ENCODE measurements at regions not wholly inside any gene's neighbourhood (a gene's known extent, or its start where the extent isn't known, plus 50 kb on each side); places are given as distances from the start of the nearest gene placed in this dataset.
"Not testable (repeated sequence)": the region's sequence is repeated elsewhere in the genome, so short reads cannot be mapped to it uniquely, and the experiment has no call there.

DNA sequence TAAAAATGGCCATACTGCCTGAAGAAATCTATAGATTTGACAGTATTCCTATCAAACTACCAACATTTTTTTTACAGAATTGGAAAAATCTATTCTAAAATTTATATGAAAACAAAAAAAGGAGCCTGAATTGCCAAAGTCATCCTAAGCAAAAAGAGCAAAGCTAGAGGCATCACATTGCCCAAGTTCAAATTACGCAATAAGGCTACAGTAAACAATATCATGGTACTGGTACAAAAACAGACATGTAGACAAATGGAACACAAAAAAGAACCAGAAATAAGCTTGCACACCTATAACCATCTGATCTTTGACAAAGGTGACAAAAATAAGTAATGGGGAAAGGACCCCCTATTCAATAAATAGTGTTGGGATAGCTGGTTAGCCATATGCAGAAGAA, 50.2 kb upstream of the THSD7B start:
- DNase-seq (ENCODE audit: low read depth) = no peak

DNA sequence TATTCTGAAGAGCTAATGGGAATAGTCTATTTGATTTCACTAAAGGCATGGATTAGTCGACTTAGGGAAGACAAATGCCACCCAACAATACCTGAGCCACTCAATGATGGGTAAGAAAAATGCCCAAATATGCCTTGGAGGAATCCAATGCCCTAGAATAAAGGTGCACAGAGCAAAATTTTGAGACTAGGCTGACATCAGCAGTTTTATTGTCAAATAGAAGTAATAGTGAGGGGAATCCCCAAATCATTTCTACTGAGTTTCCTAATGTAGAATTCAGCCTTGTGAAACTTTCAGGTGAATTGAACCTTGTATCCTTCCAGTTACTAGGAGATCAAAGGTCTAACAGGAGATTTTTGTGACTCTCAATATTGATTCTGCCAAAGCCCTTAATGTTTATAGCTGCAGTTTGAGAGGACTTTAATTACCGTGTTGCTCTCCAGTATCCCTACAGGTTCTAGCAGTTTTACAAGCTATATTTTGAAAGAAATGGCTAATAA, 50.8 kb upstream of the THSD7B start:
- DNase-seq (ENCODE audit: low read depth) = no peak

DNA sequence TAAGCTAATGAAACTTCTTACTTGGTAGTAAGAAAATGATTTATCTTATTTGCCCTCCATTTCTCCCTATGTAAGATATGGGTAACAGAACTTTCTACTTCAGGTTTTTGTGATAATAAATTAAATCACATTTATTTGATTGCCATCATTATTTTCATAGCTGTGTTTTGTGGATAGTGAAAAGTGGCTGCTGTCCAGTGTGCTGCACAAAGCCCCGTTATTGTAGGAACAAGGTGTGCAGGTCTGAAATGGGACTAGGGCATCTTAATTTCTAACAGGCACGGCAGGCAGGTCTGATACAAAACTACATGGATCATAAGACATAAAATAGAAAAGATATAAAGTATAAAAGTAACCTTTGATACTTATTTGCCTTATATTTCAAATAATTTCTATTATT, 51.6 kb upstream of the THSD7B start:
- DNase-seq (ENCODE audit: low read depth) = no peak

DNA sequence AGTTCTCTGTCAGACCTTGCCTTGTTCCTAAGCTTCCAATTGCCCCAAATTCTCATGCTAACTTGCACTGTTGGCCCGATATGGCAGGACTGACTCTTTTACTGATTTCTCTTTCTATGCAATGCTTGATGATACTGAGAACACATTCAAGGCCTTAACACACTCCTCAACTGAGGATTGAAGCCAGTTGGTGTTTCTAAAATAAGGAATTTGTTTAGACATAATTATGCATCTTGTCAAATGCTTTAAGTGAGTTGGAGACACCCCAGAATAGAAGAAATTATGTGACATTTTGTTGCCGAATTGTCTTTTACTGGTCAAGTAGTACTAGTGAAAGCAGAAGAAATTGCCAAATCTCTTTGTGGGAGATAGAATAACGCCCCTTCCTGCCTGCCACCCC, 60.0 kb upstream of the THSD7B start:
- DNase-seq (ENCODE audit: low read depth) = no peak

DNA sequence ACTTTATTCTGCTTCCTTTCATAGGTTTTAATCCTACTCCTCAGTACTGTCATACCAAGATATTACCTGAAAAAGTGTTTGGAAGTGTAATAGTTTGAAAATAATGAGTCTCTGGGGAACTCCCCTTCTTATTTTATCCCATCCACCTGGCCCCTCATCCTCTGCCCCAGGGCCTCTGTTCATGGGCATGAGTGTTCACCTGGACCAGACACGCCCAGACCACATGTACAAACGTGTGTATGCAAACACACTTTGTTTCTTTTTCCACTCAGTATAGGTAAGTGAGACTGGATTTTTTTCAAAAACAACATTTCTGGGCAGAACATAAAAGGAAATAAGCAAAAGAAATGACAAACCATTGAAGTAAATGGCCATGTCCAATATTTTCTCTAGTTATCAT, 62.1 kb upstream of the THSD7B start:
- no peak for DNase-seq (ENCODE audit: low read depth)

DNA sequence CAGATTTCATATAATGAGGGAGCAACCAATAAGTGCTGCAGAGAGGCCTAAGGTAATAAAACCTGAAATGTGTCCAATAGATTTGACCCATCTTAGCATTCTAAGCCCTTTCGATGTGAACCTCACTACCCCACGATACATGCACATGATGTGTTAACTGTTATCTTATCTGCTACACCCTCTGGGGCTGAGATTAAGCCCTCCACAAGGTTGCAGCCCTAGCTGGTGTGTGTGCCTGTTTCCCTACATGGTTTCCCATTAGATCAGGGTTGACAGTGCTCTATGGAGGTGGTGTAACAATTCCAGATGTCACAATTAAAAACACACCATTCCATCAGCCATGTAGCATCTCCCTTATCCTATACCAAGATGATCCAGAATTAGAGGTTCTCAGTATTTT, 68.9 kb upstream of the THSD7B start:
- DNase-seq (ENCODE audit: low read depth) = no peak

DNA sequence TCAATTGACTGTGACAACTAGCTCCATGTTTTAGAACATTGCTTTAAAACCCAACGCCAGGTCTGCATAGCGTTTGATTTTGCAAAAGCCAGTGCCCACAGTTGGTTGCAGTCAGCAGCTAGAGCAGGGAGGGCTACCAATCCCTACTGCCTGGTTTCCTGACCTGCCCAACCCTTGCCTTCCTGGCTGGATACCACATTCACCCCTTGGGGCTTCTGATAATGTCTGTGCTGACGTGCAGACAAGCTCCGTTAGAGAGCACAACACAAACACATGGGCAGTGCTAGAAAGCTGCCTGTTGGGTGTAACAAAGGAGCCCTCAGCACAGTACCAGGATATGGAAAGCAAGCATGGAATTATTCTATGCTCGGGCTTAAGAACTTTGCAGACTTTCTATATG, 71.4 kb upstream of the THSD7B start:
- DNase-seq (ENCODE audit: low read depth) = no peak

DNA sequence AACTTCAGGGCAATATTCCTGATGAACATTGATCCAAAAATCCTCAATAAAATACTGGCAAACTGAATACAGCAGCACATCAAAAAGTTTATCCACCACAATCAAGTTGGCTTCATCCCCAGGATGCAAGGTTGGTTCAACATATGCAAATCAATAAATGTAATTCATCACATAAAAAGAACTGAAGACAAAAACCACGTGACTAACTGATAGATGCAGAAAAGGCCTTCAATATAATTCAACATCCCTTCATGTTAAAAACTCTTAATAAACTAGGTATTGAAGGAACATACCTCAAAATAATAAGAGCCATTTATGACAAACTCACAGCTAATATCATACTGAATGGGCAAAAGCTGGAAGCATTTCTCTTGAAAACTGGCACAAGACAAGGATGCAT, 85.3 kb upstream of the THSD7B start:
- DNase-seq (ENCODE audit: low read depth) = not testable (repeated sequence)

DNA sequence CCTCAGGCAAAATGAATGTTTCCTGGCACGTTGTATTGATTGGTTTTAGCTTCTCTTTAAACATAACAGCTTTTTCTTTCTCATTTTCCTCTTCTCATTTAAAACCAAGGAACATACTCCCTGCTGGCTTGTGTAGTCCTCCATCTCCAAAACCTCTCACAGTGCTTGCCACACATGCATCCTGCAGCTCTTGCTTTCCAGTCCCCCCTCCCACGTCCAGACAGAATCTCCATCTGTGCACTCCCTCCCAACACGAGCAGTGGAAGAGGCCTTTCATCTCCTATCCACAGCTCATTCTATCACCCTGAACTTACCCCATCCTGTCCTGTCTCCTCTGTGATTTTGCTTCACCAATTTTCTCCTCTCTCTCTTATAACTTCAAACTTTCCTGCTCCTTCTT, 99.6 kb upstream of the THSD7B start:
- no peak for DNase-seq (ENCODE audit: low read depth)

DNA sequence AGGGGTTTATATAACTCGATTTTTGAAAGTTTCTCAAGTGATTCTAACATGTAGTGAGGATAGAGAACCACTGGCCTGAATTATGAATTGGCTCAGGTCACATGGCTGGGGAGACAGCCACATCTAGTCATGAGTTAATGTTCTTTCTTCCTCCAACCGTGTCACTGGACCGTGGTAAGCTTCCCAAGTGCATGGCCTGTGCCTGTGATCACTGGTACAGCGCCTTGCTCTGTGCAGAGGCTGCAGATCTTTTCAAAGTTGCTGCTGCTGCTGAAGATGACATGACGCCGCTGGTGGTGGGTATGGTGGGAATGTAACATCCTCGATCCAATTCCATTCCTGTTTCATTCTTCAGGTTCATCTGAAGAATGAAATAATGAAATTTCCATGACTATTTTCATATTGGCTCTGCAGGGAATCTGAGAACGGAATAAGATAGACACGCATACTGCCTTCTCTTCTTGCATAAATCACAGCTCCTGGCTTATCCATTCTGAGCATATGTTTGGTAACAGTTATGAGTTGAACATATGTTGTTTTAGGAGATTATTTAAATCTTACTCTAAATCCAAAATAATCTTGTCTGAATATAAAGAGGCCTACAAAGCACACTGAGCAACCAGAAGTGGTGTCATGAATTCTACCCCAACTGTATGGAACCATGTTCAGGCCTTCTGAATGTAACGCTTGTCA, 100.5 kb upstream of the THSD7B start:
- DNase-seq (ENCODE audit: low read depth) = no peak

DNA sequence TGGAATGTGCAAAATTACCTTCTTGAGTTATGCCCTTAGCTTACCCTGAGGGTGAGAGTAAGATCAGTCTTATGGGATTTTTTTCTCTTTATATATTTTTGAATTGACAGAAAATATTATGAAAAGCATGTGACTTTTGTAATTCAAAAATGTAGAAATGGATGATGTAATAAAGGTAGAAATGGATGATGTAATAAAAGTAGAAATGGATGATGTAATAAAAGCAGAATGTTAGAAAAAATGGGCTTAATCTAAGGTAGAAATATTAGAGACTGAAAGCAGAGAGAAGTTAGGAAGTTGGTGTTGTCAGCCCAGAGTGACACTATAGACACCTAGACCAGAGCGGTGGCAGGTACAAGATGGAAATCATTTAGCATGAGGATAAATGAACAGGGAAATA, 107.1 kb upstream of the THSD7B start:
- no peak for DNase-seq (ENCODE audit: low read depth)

DNA sequence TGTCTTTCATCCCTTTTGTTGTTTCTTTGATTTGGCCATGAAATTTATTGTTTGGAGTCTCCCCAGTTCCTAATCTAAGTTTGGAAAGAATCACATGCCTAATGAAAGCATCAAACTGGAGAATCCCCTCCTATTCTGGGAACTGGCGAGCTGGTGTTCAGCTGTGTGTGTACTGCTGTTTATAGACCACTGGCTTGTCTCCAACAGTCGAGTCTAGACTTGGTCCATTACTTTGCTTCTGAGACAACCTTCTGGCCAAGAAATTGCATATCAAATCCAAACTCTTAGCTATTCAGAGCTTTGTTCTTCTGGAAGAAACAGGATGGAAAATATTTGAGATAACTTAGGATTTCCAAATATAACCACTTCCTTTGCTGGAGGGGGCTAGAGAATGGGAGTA, 111.5 kb upstream of the THSD7B start:
- no peak for DNase-seq (ENCODE audit: low read depth)

DNA sequence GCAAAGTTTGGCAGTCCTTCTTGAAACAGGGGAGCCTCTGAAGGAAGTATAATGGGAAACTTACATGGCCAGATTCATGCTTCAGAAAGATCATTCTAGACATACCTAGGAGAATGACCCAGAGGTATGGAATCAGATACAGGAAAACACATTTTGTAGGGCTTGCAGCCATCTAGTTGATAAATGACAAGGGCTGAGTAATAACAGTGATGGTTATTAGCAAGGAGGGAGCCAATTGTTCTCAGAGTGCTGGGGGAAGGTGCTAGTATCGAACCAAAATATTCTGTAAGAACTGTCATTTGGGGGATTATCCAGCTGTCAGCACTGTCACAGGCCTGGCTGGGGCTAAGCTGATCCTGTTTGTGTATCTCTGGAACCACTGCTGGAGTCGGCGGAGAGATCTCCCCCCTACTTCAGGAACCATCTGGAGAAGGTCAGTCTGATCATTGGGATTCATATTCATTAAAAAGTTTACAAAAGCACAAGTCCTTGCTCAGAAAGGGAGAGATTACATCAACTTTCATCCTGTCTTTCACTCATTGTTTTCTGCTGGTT, 113.8 kb upstream of the THSD7B start:
- DNase-seq (ENCODE audit: low read depth) = no peak

DNA sequence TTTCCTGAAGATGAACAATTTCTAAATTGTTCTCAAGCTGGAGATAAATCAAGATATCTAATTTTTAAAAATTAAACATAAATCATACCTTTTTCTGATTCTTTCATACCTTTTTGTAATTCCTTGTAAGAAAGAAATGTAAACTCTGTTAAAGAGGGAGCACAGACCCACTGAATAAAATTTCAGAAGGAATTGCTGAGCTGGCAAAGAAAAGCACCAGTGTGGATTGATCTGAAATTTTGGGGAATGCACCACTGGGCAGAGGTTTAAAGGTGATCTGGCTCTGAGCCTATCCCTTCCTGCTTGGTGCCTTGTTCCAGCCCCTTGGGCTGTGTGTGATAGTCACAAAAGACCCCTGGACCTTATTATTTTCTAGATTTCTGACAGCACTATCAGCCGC, 118.3 kb upstream of the THSD7B start:
- DNase-seq (ENCODE audit: low read depth) = no peak

DNA sequence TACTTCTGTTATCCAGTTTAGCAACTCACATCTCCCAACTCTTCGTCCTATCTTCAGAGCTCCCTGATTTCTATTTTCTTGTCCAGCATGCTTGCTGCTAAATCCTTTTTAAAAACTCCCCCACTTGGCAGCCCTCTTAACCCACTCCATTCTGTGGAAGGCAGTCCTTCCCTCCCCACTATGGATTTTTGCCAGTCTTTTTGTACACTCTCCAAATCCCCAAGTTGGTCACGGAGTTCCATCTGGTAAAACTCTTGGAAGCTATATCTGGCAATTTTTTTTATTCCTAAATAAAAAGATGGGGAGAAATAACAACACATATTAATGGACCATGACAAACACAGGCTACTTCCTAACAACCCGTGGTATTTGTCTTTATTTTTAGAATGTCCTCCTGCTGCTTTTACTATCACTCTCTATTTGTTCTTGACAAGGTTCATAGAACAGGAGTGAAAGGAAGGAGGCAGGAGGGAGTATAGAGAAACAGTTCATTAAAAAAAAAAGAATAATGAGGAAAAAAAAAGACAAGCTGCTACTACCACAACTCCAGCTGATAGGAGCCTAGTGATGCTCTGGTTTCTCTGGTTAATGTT, 120.0 kb upstream of the THSD7B start:
- no peak for DNase-seq (ENCODE audit: low read depth)

DNA sequence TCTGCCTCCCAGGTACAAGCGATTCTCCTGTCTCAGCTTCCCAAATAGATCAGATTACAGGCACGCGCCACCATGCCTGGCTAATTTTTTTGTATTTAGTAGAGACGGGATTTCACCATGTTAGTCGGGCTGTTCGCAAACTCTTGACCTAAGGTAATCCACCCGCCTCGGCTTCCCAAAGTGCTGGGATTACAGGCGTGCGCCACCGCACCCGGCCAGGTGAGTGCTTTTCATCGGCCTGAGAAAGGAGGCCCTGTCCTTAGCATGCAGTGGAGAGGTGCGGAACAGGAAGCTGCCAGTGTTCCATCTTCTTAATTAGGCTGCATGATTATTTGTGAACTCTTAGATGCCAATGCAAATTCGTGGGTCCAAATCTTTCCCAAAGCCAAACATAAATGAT, 125.7 kb upstream of the THSD7B start:
- no peak for DNase-seq (ENCODE audit: low read depth)

DNA sequence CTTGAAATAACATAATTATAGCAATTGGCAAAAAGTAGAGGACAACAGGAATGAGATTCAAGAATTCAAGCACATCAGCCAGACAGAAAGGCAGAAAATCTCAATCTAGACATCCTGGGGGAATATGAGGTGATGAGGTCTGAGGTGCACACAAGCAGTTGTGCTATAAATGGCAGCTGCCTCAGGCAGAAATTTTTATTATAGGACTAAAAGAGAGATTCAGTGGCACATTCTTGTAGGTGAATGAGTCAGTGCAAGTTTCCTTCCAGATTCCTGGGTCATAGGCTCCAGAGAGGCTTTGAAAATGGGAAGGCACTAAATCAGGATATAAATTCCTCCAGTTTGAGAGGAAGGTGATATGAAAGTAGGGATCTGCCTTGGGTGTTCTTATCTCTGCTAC, 127.2 kb upstream of the THSD7B start:
- DNase-seq (ENCODE audit: low read depth) = no peak

DNA sequence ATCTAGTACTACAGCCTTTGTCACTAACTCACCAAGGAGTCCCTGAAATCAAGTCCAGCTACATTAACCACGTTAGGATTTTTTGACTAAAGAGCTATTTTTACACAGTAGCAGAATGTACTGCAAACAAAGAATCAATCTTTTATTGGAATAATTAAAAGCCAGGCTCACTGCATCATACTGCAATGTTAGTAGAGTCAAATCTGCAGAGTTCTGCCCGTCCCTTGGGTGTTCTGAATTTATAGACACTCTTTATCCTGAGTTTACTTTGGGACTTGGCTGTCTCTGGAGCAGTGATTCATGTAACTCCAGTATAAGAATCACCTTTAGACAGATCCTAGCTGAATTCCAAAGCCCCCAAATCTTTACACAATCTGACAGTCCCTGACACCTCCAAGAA, 127.9 kb upstream of the THSD7B start:
- no peak for DNase-seq (ENCODE audit: low read depth)

DNA sequence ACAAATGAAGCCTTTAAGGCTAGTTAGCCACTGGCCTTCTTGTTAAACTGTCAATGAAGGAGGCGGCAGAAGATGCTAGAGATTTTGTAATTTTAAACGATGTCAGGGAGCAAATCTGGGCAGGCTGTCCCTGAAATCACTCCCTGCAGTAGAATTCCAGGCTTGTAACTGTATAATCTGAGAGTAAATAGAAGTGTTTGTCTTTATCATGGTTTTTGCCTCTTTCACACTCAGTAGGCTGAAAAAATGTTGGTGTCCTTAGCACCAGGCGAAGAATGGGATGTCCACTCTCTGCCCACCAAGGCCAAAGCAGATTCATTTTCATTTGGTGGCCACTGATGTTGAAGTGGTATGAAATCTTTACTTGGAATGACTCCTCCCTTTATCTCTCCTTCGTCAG, 136.9 kb upstream of the THSD7B start:
- no peak for DNase-seq (ENCODE audit: low read depth)

DNA sequence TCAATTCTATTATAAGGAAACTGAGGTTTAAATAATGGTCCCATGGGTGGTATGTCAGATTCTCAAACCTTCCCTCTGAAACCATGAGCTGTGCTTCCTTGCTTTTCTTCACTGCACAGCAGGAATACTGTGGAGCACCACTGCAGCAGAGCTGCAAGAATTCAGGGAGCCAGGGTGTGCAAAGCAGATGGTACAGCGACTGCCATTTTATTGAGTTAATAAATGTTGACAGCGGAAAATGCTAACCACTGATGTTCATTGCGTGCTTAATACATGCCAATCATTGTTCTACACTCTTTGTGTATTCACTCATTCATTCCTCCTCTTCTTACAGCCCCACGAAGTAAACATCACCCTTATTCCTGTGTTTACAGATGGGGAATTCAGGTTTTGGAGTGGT, 152.2 kb upstream of the THSD7B start:
- DNase-seq (ENCODE audit: low read depth) = no peak

DNA sequence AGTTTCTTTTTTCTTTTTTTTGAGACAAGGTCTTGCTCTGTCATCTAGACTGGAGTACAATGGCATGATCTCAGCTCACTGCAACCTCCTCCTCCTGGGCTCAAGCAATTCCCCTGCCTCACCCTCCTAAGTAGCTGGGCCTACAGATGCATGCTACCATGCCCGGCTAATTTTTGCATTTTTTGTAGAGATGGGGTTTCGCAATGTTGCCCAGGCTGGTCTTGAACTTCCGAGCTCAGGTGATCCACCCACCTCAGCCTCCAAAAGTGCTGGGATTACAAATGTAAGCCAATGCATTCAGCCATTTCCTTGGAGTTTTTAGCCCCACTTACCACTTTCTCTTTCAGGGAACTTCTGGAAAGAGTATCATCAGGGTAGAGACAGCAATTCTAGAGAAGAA, 153.3 kb upstream of the THSD7B start:
- DNase-seq (ENCODE audit: low read depth) = no peak

DNA sequence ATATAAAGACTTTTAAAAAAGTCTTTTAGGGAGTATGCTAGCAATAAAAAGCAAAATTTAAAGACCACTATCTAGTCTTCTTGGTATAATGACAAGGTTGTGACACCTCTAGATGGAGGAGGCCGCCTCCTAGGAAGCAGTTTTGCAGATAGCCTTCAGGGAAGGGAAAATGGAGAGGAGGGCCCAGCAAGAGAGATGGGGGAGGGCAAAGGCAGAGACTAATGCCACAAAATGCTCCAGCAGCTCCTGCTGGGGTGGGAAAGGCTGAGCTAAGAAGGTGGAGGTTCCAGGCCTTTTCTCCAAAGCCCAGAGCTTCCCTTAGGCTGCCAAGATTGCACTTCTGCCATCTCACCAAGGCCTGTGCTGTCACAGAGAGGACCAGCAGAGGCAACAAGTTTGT, 153.9 kb upstream of the THSD7B start:
- DNase-seq (ENCODE audit: low read depth) = no peak

DNA sequence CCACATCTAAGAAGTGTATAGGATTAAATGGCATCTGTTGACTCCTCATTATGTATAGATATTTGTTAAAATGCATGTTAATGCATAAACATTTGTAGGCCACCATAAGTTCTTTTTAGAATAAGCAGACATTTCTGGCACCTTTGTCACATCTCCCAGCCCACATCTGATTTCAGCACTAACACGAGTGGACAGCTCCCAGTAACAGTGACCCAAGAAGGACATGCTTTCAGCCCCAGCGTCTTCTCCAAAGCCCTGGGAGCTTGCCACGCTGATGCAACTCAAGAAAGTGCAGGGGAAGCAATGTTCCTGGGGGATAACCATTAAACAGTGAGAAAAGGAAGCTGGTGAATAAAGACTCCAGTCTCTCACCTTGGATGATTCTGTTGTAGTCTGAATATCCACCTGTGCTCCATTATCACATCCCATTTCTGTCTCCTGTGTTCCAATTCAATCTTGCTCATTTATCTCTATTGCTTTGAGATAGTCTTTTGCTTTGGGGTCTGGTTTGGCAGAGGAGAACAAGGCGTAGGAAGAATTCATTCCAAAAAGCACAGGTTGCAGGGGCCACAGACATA, 182.6 kb upstream of the THSD7B start:
- DNase-seq (ENCODE audit: low read depth) = no peak

DNA sequence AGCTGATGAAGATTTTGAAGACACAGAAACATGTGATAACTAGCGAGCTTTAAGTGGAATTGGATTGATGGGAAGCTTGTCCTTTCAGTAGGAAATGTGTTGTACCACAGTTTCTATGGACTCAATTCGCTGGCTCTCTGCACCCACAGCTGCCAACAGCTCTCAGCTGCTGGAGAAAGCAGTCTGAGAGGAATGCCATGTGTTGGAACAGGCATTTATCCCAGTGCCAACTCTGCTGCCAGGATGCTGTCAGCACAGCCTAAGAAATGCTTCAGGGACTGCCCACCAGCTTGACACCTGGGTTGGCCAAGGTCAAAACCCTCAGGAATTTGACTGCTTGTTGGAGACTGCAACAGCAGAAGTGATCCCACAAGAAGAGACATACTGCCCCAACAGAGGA, 193.0 kb upstream of the THSD7B start:
- DNase-seq (ENCODE audit: low read depth) = no peak
